Activated B cell treated with CpG ODN at 0.5 μM for 24 hours (primary cell): ENCODE measurements at regions not wholly inside any gene's neighbourhood (a gene's known extent, or its start where the extent isn't known, plus 50 kb on each side); places are given as distances from the start of the nearest gene placed in this dataset.

ENCODE experiments used
- ATAC-seq: fragments of 200-7000 bp; cut with Tn5 transposase; one replicate; pipeline ENCODE4 v1.10.0; 2021; ENCODE audit warnings: low read depth, mild to moderate bottlenecking, moderate library complexity
- CTCF ChIA-PET: fragments of 350-600 bp; sonication (Branson Sonifier 250); formaldehyde crosslinking; loops from one replicate; lab custom pipeline; 2021; ENCODE audit warnings: antibody characterized with exemption; lab: Charles Lee
- POLR2A ChIA-PET: fragments of 350-600 bp; sonication (Branson Sonifier 250); formaldehyde crosslinking; loops from one replicate; lab custom pipeline; 2021; ENCODE audit warnings: antibody characterized with exemption; lab: Charles Lee
- DNase-seq: peaks from one replicate; pipeline ENCODE4 v3.0.0; 2022
- H3K27ac Mint-ChIP-seq: one replicate; pipeline ENCODE4 v1.8.0; 2020; ENCODE audit warnings: mixed read lengths
- H3K27me3 Mint-ChIP-seq: one replicate; pipeline ENCODE4 v1.8.0; 2021; ENCODE audit warnings: mixed read lengths
- H3K36me3 Mint-ChIP-seq: one replicate; pipeline ENCODE4 v1.8.0; 2021; ENCODE audit warnings: low read depth, mixed read lengths
- H3K4me1 Mint-ChIP-seq: one replicate; pipeline ENCODE4 v1.8.0; 2021; ENCODE audit warnings: mixed read lengths
- H3K4me3 Mint-ChIP-seq: one replicate; pipeline ENCODE4 v1.8.0; 2020; ENCODE audit warnings: mild to moderate bottlenecking, mixed read lengths
- H3K9me3 Mint-ChIP-seq: one replicate; pipeline ENCODE4 v1.8.0; 2020; ENCODE audit warnings: mixed read lengths
- CTCF ChIP-seq: fragments of 200-600 bp; IDR thresholded peaks from one replicate; pipeline ENCODE4 v1.8.0; 2022; ENCODE audit warnings: antibody characterized with exemption, mild to moderate bottlenecking
- intact Hi-C: fragments of 100-400 bp; cut with micrococcal nuclease; formaldehyde crosslinking; loops from one replicate; pipeline ENCODE4 v1.15.1; 2024

GRCh38 chr4:132918096-132918495, 231.0 kb upstream of the PCDH10 start:
- Mint-ChIP-seq H3K4me3 (no peak overlapping the region), H3K27ac (no peak overlapping the region), H3K36me3 (no peaks in the 10 kb centered on the region), H3K4me1 (no peaks in the 10 kb centered on the region), H3K9me3 (no peaks in the 10 kb centered on the region), H3K27me3 (no peaks in the 10 kb centered on the region)
- ATAC-seq (no peak), DNase-seq (no peak)
- intact Hi-C loops: no loop called here
- no peak for TF ChIP-seq CTCF
- ChIA-PET CTCF (no interaction called here), POLR2A (no interaction called here)

GRCh38 chr4:132923516-132923915, 225.6 kb upstream of the PCDH10 start:
- no peak for ATAC-seq
- no peak for TF ChIP-seq CTCF
- Mint-ChIP-seq H3K36me3 (no peaks in the 10 kb centered on the region), H3K27ac (no peak overlapping the region), H3K27me3 (no peaks in the 10 kb centered on the region), H3K9me3 (no peaks in the 10 kb centered on the region), H3K4me3 (no peak overlapping the region), H3K4me1 (no peaks in the 10 kb centered on the region)
- intact Hi-C loops: no loop called here
- no peak for DNase-seq
- ChIA-PET CTCF (no interaction called here), POLR2A (no interaction called here)

- intact Hi-C loops: no loop called here
- Mint-ChIP-seq H3K36me3 (no peaks in the 10 kb centered on the region), H3K4me3 (no peak overlapping the region), H3K4me1 (no peaks in the 10 kb centered on the region), H3K27me3 (no peaks in the 10 kb centered on the region), H3K27ac (no peak overlapping the region), H3K9me3 (peaks cover 5% of the 10 kb centered on the region)
- no peak for ATAC-seq
- no peak for TF ChIP-seq CTCF
- POLR2A ChIA-PET: no interaction called here
- no peak for DNase-seq
- CTCF ChIA-PET: no interaction called here
Observed at GRCh38 chr4:132934911-132935310, 214.2 kb upstream of the PCDH10 start.

GRCh38 chr4:132955146-132955545, 193.9 kb upstream of the PCDH10 start:
- ATAC-seq: no peak
- ChIA-PET POLR2A (no interaction called here), CTCF (no interaction called here)
- Mint-ChIP-seq H3K4me1 (no peaks in the 10 kb centered on the region), H3K9me3 (peaks cover 7% of the 10 kb centered on the region), H3K27me3 (no peaks in the 10 kb centered on the region), H3K27ac (no peak overlapping the region), H3K36me3 (no peaks in the 10 kb centered on the region), H3K4me3 (no peak overlapping the region)
- intact Hi-C loops: no loop called here
- TF ChIP-seq CTCF: no peak
- no peak for DNase-seq

GRCh38 chr4:132956962-132957361, 192.1 kb upstream of the PCDH10 start:
- ChIA-PET CTCF (no interaction called here), POLR2A (no interaction called here)
- intact Hi-C loops: no loop called here
- no peak overlapping the region for H3K4me3 Mint-ChIP-seq
- no peak overlapping the region for H3K27ac Mint-ChIP-seq
- H3K4me1 Mint-ChIP-seq: no peaks in the 10 kb centered on the region
- H3K27me3 Mint-ChIP-seq: no peaks in the 10 kb centered on the region
- no peak for TF ChIP-seq CTCF
- no peak for ATAC-seq
- no peaks in the 10 kb centered on the region for H3K36me3 Mint-ChIP-seq
- no peak for DNase-seq
- H3K9me3 Mint-ChIP-seq: peaks cover 7% of the 10 kb centered on the region
